Activated T-helper 17 cell treated with anti-CD3 and anti-CD28 coated beads, Interleukin-2, amount 50 U/mL, for 72 hours (primary cell): ENCODE measurements at regions not wholly inside any gene's neighbourhood (a gene's known extent, or its start where the extent isn't known, plus 50 kb on each side); places are given as distances from the start of the nearest gene placed in this dataset.

Experiments used
- ATAC-seq: fragments of 150-1000 bp; cut with Tn5 transposase; replicated peaks from 2 replicates; pipeline ENCODE4 v1.10.0; 2021; ENCODE audit warnings: mild to moderate bottlenecking, moderate library complexity
- H3K27ac Mint-ChIP-seq: one replicate; pipeline ENCODE4 v1.8.0; 2022; ENCODE audit warnings: mixed read lengths
- H3K27me3 Mint-ChIP-seq: one replicate; pipeline ENCODE4 v1.8.0; 2022; ENCODE audit warnings: mixed read lengths
- H3K36me3 Mint-ChIP-seq: one replicate; pipeline ENCODE4 v1.8.0; 2022; ENCODE audit warnings: low read depth, mild to moderate bottlenecking, mixed read lengths
- H3K4me1 Mint-ChIP-seq: one replicate; pipeline ENCODE4 v1.8.0; 2022; ENCODE audit warnings: mixed read lengths
- H3K4me3 Mint-ChIP-seq: one replicate; pipeline ENCODE4 v1.8.0; 2022; ENCODE audit warnings: mild to moderate bottlenecking, mixed read lengths
- H3K9me3 Mint-ChIP-seq: one replicate; pipeline ENCODE4 v1.8.0; 2022; ENCODE audit warnings: mixed read lengths

- peaks cover 16% of the 10 kb centered on the region for H3K9me3 Mint-ChIP-seq
These were observed 1216.6 kb upstream of the PIK3C3 start for GRCh38 chr18:40738321-40738880.

GRCh38 chr18:40708726-40709125 lies 1246.3 kb upstream of the PIK3C3 start:
- Mint-ChIP-seq H3K4me3 (no peak overlapping the region), H3K27ac (no peak overlapping the region)

More at GRCh38 chr18:40738321-40738880, 1216.6 kb upstream of the PIK3C3 start:
- no peaks in the 10 kb centered on the region for H3K36me3 Mint-ChIP-seq
- H3K27me3 Mint-ChIP-seq, result no peaks in the 10 kb centered on the region
- no peak overlapping the region for H3K27ac Mint-ChIP-seq
- H3K4me3 Mint-ChIP-seq, result no peak overlapping the region
- no peaks in the 10 kb centered on the region for H3K4me1 Mint-ChIP-seq
- no peak for ATAC-seq

GRCh38 chr18:40707797-40708196 lies 1247.2 kb upstream of the PIK3C3 start:
- Mint-ChIP-seq H3K27me3 (no peaks in the 10 kb centered on the region), H3K4me1 (no peaks in the 10 kb centered on the region), H3K9me3 (peaks cover 8% of the 10 kb centered on the region), H3K27ac (no peak overlapping the region), H3K4me3 (no peak overlapping the region), H3K36me3 (no peaks in the 10 kb centered on the region)
- no peak for ATAC-seq

More at GRCh38 chr18:40708726-40709125, 1246.3 kb upstream of the PIK3C3 start:
- no peaks in the 10 kb centered on the region for H3K36me3 Mint-ChIP-seq
- ATAC-seq, result no peak
- no peaks in the 10 kb centered on the region for H3K27me3 Mint-ChIP-seq
- no peaks in the 10 kb centered on the region for H3K4me1 Mint-ChIP-seq
- H3K9me3 Mint-ChIP-seq, result peaks cover 12% of the 10 kb centered on the region

- no peak for ATAC-seq
- Mint-ChIP-seq H3K27ac (no peak overlapping the region), H3K36me3 (no peaks in the 10 kb centered on the region), H3K4me1 (no peaks in the 10 kb centered on the region), H3K4me3 (no peak overlapping the region), H3K9me3 (peaks cover 24% of the 10 kb centered on the region), H3K27me3 (no peaks in the 10 kb centered on the region)
These were observed 1256.9 kb upstream of the PIK3C3 start for GRCh38 chr18:40698129-40698528.

GRCh38 chr18:40695526-40695925 lies 1259.5 kb upstream of the PIK3C3 start:
- H3K9me3 Mint-ChIP-seq, result peaks cover 18% of the 10 kb centered on the region

GRCh38 chr18:40692871-40693270 lies 1262.2 kb upstream of the PIK3C3 start:
- ATAC-seq, result no peak
- H3K27me3 Mint-ChIP-seq, result no peaks in the 10 kb centered on the region
- H3K36me3 Mint-ChIP-seq, result no peaks in the 10 kb centered on the region
- no peak overlapping the region for H3K27ac Mint-ChIP-seq
- no peaks in the 10 kb centered on the region for H3K4me1 Mint-ChIP-seq
- H3K9me3 Mint-ChIP-seq, result peaks cover 19% of the 10 kb centered on the region
- H3K4me3 Mint-ChIP-seq, result no peak overlapping the region

More at GRCh38 chr18:40695526-40695925, 1259.5 kb upstream of the PIK3C3 start:
- Mint-ChIP-seq H3K4me1 (no peaks in the 10 kb centered on the region), H3K36me3 (no peaks in the 10 kb centered on the region), H3K27me3 (no peaks in the 10 kb centered on the region), H3K27ac (no peak overlapping the region), H3K4me3 (no peak overlapping the region)
- no peak for ATAC-seq

- no peak overlapping the region for H3K4me3 Mint-ChIP-seq
- H3K27ac Mint-ChIP-seq, result no peak overlapping the region
- no peaks in the 10 kb centered on the region for H3K27me3 Mint-ChIP-seq
- no peaks in the 10 kb centered on the region for H3K36me3 Mint-ChIP-seq
- no peak for ATAC-seq
- H3K9me3 Mint-ChIP-seq, result peaks cover 14% of the 10 kb centered on the region
- no peaks in the 10 kb centered on the region for H3K4me1 Mint-ChIP-seq
These were observed 1265.0 kb upstream of the PIK3C3 start for GRCh38 chr18:40690062-40690461.

- Mint-ChIP-seq H3K9me3 (peaks cover 17% of the 10 kb centered on the region), H3K4me1 (no peaks in the 10 kb centered on the region), H3K27ac (no peak overlapping the region), H3K4me3 (no peak overlapping the region), H3K27me3 (no peaks in the 10 kb centered on the region), H3K36me3 (no peaks in the 10 kb centered on the region)
- ATAC-seq, result no peak
These were observed 1267.6 kb upstream of the PIK3C3 start for GRCh38 chr18:40687399-40687798.

- H3K4me3 Mint-ChIP-seq, result no peak overlapping the region
- H3K36me3 Mint-ChIP-seq, result no peaks in the 10 kb centered on the region
- no peak for ATAC-seq
- no peak overlapping the region for H3K27ac Mint-ChIP-seq
- no peaks in the 10 kb centered on the region for H3K4me1 Mint-ChIP-seq
- H3K9me3 Mint-ChIP-seq, result peaks cover 17% of the 10 kb centered on the region
- H3K27me3 Mint-ChIP-seq, result no peaks in the 10 kb centered on the region
These were observed 1268.2 kb upstream of the PIK3C3 start for GRCh38 chr18:40686836-40687235.

- Mint-ChIP-seq H3K27ac (no peak overlapping the region), H3K27me3 (no peaks in the 10 kb centered on the region), H3K36me3 (no peaks in the 10 kb centered on the region), H3K9me3 (peaks cover 22% of the 10 kb centered on the region), H3K4me1 (no peaks in the 10 kb centered on the region), H3K4me3 (no peak overlapping the region)
- ATAC-seq, result no peak
These were observed 1269.8 kb upstream of the PIK3C3 start for GRCh38 chr18:40685219-40685618.

DNA sequence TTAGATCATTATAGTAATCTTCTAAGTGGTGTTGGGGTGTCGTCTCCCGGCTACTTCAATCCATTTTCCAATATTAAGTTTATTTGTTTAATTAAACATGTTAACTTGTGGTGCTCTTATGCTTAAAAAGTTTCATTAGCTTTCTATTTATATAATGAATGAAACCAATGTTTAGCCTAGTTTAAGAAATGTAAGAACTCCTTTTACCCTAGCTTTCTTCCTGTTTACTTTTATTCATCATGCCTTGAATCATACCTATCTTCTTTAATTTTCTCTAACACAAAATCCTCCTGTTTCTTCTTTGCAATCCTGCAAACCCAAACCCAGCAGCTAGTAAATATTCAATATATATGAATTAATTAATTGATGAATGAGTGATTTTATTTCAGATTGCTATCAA lies 1276.7 kb upstream of the PIK3C3 start:
- peaks cover 18% of the 10 kb centered on the region for H3K9me3 Mint-ChIP-seq
- ATAC-seq, result no peak
- H3K27ac Mint-ChIP-seq, result no peak overlapping the region
- H3K4me1 Mint-ChIP-seq, result no peaks in the 10 kb centered on the region
- H3K27me3 Mint-ChIP-seq, result no peaks in the 10 kb centered on the region
- H3K4me3 Mint-ChIP-seq, result no peak overlapping the region
- no peaks in the 10 kb centered on the region for H3K36me3 Mint-ChIP-seq

GRCh38 chr18:40676668-40677067 lies 1278.4 kb upstream of the PIK3C3 start:
- H3K4me3 Mint-ChIP-seq, result no peak overlapping the region
- peaks cover 18% of the 10 kb centered on the region for H3K9me3 Mint-ChIP-seq
- no peaks in the 10 kb centered on the region for H3K4me1 Mint-ChIP-seq
- no peak for ATAC-seq
- H3K36me3 Mint-ChIP-seq, result no peaks in the 10 kb centered on the region
- no peaks in the 10 kb centered on the region for H3K27me3 Mint-ChIP-seq
- H3K27ac Mint-ChIP-seq, result no peak overlapping the region

DNA sequence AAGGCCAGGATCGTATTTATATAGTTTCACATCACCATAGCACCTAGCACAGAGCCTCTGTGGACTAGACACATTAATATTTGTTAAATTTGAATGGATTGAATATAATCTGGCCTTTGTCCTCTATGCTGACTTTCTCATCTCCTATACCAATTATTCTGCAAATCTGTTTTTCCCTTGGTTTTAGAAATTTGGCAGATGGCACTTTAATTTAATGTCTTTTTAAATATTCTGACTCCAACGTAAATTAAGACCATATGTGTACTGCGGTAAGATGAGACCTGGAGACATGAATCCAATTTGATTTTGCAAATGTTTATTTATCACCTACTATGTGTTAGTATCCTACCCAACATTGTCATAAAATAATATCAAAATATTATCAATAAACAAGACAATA lies 1281.9 kb upstream of the PIK3C3 start:
- Mint-ChIP-seq H3K4me3 (no peak overlapping the region), H3K9me3 (peaks cover 8% of the 10 kb centered on the region), H3K27me3 (no peaks in the 10 kb centered on the region), H3K36me3 (no peaks in the 10 kb centered on the region), H3K4me1 (no peaks in the 10 kb centered on the region), H3K27ac (no peak overlapping the region)
- no peak for ATAC-seq

GRCh38 chr18:40672590-40672989 lies 1282.4 kb upstream of the PIK3C3 start:
- H3K27me3 Mint-ChIP-seq, result no peaks in the 10 kb centered on the region
- H3K36me3 Mint-ChIP-seq, result no peaks in the 10 kb centered on the region
- H3K9me3 Mint-ChIP-seq, result peaks cover 8% of the 10 kb centered on the region
- no peak for ATAC-seq
- no peaks in the 10 kb centered on the region for H3K4me1 Mint-ChIP-seq
- no peak overlapping the region for H3K27ac Mint-ChIP-seq
- H3K4me3 Mint-ChIP-seq, result no peak overlapping the region

DNA sequence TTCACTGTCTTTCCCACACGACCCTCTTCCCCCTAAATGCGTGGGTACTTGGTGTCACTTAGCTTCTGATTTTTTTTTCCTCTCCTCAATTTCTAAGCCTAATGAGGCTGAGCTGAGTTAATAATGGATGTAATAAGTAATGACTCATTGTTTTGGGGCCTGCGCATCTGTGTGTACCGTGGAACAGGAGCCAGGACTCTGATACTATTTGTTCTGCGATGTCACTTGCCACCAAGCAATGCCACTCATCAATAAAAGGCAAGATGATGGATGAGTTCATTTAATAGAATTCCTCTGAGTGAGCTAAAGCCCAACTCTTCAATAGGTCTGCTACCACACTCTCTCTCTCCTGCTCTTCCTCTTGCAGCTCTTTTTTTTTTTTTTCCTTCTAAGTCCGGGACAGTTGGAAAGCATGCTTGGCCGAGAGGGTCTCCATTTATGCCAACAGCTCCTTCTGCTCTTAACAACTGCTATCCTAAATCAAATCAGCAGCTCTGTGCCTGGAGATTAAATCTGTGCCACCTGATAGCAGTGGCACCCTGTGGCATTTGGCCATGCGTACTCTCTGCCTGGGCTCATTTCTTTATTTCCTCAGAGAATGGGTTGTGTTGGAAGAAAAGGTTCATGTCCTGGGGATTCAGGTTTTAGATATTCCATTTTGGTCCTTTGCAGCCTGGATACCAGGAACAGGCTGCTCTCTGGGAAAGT lies 1284.2 kb upstream of the PIK3C3 start:
- Mint-ChIP-seq H3K27ac (no peak overlapping the region), H3K27me3 (no peaks in the 10 kb centered on the region), H3K9me3 (peaks cover 15% of the 10 kb centered on the region), H3K4me1 (no peaks in the 10 kb centered on the region), H3K36me3 (no peaks in the 10 kb centered on the region), H3K4me3 (no peak overlapping the region)
- ATAC-seq, result no peak
